Epidermal melanocyte (primary cell): ENCODE measurements at regions not wholly inside any gene's neighbourhood (a gene's known extent, or its start where the extent isn't known, plus 50 kb on each side); places are given as distances from the start of the nearest gene placed in this dataset.

ENCODE experiments used
- DNase-seq: peaks from one replicate; pipeline ENCODE4 v3.0.0; 2011; ENCODE audit warnings: low spot score; ENCODE audit not compliant: insufficient read length

GRCh38 chr13:58048670-58049069 is 417.1 kb downstream of the PCDH17 start:
- no peak for DNase-seq

GRCh38 chr13:58051396-58051795 is 419.9 kb downstream of the PCDH17 start:
- DNase-seq, result no peak

DNA sequence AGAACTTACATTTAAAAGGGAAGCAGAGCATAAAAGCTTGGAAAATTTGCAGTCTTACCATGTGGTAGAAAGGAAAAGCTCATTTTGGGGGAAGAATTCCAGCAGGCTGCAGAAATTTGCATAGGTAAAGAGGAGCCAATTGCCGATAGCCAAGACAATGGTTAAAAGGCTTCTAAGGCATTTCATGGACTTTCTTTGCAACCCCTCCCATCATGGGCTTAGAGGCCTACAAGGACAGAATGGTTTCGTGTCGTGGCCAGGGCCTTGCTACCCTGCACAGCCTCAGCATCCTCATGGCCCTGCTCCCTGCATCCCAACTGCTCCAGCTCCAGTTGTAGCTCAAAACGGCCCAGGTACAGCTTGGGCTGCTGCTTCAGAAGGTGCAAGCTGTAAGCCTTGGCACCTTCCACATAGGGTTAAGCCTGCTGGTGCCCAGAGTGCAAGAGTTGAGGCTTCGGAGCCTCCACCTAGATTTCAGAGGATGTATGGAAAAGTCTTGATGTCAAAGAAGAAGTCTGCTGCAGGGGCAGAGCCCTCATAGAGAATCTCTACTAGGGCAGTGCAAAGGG is 420.3 kb downstream of the PCDH17 start:
- no peak for DNase-seq

GRCh38 chr13:58056426-58056825 is 424.9 kb downstream of the PCDH17 start:
- DNase-seq, result no peak

DNA sequence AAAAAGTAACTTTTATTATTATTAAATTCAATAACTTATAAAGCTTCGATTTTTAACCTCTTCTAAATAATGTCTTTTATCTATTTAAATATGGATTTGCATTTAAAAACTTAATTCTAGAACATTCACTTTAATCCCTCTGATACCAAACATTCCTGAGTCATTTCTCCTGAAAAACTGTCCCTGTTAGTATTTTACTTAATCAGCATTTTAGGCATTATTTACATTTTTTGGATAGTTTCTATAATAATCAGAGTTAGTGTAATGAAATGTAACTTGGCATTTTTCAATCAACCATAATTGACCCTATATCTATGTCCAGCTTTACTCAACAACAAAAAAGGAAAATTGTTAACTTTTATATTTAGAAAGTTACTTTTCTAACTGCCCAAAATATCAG is 428.1 kb downstream of the PCDH17 start:
- no peak for DNase-seq

- no peak for DNase-seq
Measured at GRCh38 chr13:58080806-58081205, 449.3 kb downstream of the PCDH17 start.

DNA sequence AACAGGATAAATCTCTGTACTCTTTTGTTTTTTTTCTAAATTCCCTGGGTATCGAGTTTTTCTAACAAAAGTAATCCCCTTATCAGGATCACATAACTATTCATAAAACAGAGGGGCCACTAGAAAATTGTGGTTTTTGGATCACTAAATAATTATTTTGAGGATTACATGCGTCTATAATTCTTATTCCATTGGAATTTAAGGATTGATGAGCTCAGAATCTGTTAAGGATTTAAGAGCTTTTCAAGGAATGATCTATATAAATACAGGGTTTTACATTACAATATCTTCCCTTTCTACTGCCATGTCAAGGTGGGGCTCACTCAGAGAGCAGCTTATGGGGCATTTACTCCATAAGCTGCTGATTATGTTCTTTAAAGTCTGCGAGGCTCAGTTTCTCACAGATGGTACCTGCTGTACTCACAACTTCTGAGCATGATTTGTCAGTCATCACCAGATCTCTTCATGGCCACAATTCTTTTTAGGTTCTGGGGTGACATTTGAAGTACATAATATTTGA is 449.8 kb downstream of the PCDH17 start:
- DNase-seq, result no peak

DNA sequence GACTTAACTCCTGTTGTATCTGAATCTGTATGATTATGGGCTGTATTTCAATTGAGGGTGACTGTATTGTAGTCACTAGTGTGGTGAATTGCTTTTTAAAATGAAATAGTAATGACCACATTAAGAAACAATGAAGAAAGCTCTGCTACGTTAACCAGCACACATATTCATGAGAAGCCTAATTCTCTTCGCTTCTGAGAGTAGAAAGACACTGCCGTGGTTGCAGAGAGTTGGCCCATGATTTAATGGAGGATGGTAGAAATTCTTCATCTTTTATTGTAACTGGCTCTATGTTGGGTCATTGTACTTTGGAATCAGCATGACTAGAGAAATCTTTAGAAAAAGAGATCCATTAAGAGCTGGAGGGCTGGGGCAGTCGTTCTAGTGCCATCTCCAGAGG is 451.5 kb downstream of the PCDH17 start:
- no peak for DNase-seq

GRCh38 chr13:58085274-58085673 is 453.7 kb downstream of the PCDH17 start:
- DNase-seq, result no peak

GRCh38 chr13:58085819-58086218 is 454.3 kb downstream of the PCDH17 start:
- DNase-seq, result no peak

DNA sequence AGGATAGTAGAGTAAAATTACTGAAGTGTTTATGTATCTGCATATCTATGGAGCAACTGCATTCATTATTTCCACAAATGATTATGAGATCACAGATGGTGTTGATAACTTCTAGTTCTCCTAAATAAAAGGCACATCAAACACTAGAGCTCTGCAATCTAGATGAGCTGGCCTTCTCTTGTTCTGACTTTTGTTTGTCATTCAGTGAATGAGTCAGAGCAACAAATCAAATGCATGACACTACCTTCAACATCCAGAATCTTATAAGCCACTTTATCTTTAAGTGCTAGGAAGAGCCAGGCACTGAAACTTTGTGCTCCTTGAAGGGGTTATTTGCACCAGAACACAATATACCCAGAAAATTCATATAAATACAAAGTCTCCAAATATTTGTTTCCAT is 456.0 kb downstream of the PCDH17 start:
- DNase-seq, result no peak

DNA sequence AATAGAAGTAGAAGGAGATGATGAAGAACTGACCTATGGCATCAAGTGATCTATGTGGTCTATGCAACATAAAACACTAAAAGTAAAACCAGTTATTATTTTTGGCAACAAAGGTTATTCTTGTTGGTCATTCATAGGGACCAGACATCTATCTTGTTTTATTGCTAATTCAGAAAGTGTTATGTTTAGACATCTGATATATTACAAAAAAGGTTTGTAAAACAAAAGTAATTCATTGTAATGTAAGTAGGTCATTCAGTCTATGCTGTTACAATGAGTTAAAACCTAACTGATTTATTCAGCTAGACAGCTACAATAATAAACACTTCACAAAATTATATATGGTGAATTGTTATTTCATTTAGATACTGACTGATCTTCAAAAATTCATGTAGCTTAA is 461.9 kb downstream of the PCDH17 start:
- DNase-seq, result no peak

GRCh38 chr13:58097831-58098230 is 466.3 kb downstream of the PCDH17 start:
- DNase-seq, result no peak

GRCh38 chr13:58119351-58119750 is 487.8 kb downstream of the PCDH17 start:
- no peak for DNase-seq

DNA sequence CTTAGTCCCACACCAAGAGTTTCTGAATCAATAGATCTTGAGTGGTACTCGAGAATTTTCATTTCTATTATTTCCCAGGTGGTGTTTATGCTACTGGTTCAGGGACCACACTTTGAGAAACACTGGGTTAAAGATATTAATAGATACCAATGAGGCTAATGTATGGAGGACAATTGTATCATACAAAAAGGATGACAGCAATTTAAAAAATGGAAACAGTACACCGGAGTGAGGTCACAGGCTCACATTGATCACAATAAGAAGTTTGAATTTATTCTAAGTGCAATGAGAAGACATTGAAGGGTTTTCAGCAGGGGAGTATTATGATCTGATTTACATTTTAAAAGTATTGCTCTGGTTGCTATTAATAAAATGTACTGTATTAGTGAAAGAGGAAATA is 488.3 kb downstream of the PCDH17 start:
- no peak for DNase-seq

DNA sequence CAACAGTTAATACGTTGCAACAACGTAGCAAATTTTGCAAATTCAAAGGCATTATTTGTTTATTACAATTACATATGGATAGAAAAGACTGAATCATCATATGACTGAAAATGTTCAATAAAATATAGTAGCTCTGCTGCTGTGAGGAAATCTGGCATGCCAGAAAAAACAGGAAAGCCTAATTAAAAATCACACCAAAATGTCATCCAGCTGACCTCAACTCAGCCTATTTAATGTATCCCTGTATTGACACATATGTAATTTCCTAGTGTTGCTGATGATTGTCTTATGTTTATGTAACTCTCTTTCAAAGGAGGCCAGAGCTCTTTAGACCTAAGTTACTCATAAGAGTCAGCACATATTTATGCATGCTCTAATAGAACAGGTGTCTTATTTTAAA is 495.0 kb downstream of the PCDH17 start:
- no peak for DNase-seq

GRCh38 chr13:58134012-58134411 is 502.5 kb downstream of the PCDH17 start:
- DNase-seq, result no peak

DNA sequence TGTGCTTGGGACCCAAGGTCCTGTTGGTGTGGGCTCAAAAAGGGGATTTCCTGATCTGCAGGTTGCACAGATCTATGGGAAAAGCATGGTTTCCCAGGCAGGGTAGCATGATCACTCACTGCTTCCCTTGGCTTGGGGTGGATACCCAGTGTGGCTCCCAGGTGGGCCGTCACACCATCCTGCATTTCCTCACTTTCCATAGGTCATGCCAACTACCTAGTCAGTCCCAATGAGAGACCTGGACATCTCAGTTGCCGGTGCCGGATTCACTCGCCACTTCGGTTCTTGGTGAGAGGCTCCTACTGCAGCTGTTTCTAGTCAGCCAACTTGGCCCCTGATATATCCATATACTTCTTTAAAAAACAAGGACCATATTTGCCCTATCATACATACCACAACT is 503.0 kb downstream of the PCDH17 start:
- no peak for DNase-seq

DNA sequence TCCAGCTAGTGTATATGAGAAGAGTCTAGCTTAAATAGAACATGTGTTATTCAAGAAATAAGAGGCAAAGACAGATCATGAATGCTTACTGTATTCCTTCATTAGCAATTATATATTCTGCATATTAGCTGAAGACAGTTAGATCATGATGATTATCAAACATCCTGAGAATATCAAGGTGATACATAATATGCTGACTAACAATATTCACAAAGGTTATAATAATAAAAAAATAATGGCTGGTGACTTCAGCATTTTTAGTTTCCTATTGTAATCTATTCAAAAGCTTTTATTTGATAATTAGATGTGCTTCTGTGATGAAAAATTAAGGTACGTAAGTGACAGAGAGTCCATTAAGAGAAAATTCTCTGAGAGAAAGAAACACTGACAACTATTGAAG is 511.4 kb downstream of the PCDH17 start:
- DNase-seq, result no peak

- DNase-seq, result no peak
Measured at GRCh38 chr13:58144616-58145015, 513.1 kb downstream of the PCDH17 start.

- DNase-seq, result no peak
Measured at GRCh38 chr13:58151452-58151851, 519.9 kb downstream of the PCDH17 start.

- no peak for DNase-seq
Measured at GRCh38 chr13:58160980-58161379, 529.4 kb downstream of the PCDH17 start.

DNA sequence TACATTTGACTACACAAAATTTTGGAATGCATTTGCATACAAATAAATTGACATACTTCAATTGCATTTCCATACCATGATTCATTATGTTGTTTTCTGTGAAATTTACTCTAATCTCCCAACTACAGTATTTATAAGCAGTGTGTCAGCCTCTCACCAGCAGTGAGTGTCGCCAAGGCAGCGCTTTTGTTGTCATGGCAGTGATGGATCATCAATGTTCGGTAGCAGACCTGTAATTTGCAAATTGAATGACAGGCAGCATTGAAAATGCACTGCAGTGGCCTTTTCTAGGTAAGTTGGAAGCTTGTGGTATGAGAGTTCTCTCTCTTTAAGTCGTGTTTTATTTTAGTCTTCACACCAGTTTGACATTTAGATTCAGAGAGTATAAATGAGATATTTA is 534.1 kb downstream of the PCDH17 start:
- no peak for DNase-seq

DNA sequence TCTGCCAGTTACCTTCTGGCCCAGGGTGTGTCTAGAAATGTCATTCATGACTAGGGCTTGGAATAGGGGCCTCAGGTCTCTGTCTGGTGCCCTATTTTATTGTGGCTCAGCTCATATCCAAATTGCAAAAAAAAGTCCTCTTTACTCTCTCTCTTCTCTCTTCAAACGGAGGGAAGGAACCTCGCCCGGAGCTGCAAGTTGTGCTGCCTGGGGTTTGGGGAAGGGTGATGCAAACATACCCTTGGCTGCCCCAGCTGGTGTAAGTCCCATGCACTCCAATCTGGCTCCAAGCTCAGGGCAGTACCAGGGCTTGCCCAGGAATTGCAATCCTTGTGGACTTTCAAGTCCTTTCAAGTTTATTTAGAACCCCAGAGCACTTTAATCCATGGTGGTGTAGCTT is 549.6 kb downstream of the PCDH17 start:
- no peak for DNase-seq
